Loucy (cell line): ENCODE measurements at regions not wholly inside any gene's neighbourhood (a gene's known extent, or its start where the extent isn't known, plus 50 kb on each side); places are given as distances from the start of the nearest gene placed in this dataset.

Source experiments
- H2AFZ ChIP-seq: fragments of 200-600 bp; sonication (generic); 2 replicates; pipeline ENCODE4 v1.6.0; 2016; ENCODE audit warnings: antibody characterized with exemption, mild to moderate bottlenecking, low read length, moderate library complexity
- H3F3A ChIP-seq: fragments of 200-600 bp; 2 replicates; pipeline ENCODE4 v1.6.0; 2016; ENCODE audit warnings: antibody characterized with exemption, low read depth, mild to moderate bottlenecking
- H3K27me3 ChIP-seq: fragments of 200-600 bp; sonication (generic); 2 replicates; pipeline ENCODE4 v1.6.1; 2014; ENCODE audit warnings: low read length, mild to moderate bottlenecking; ENCODE audit not compliant: insufficient read depth, poor library complexity, severe bottlenecking
- H3K36me3 ChIP-seq: fragments of 200-600 bp; sonication (generic); 2 replicates; pipeline ENCODE4 v1.6.1; 2016; ENCODE audit warnings: low read length; ENCODE audit not compliant: insufficient read depth
- H3K4me1 ChIP-seq: fragments of 200-600 bp; sonication (generic); 2 replicates; pipeline ENCODE4 v1.5.1; 2014; ENCODE audit warnings: low read length, mild to moderate bottlenecking; ENCODE audit not compliant: insufficient read depth, poor library complexity, severe bottlenecking
- H3K4me2 ChIP-seq: fragments of 200-600 bp; sonication (generic); 2 replicates; pipeline ENCODE4 v1.6.0; 2014; ENCODE audit warnings: antibody characterized with exemption, low read length, low read depth, mild to moderate bottlenecking; ENCODE audit not compliant: poor library complexity, severe bottlenecking
- H3K4me3 ChIP-seq: fragments of 200-600 bp; sonication (generic); 2 replicates; pipeline ENCODE4 v1.5.1; 2014; ENCODE audit warnings: low read length, mild to moderate bottlenecking, mixed read lengths; ENCODE audit not compliant: poor library complexity, severe bottlenecking
- H3K79me2 ChIP-seq: fragments of 200-600 bp; sonication (generic); 2 replicates; pipeline ENCODE4 v1.6.1; 2014; ENCODE audit warnings: low read length; ENCODE audit not compliant: insufficient read depth
- H3K9ac ChIP-seq: fragments of 200-600 bp; sonication (generic); 2 replicates; pipeline ENCODE4 v1.6.0; 2014; ENCODE audit warnings: mild to moderate bottlenecking, low read depth, low read length, moderate library complexity; ENCODE audit not compliant: poor library complexity, severe bottlenecking
- H3K9me2 ChIP-seq: fragments of 200-600 bp; sonication (generic); replicated peaks from 2 replicates; pipeline ENCODE4 v1.6.1; 2016; ENCODE audit warnings: low read depth, low read length, mixed read lengths
- H3K9me3 ChIP-seq: fragments of 200-600 bp; sonication (generic); 2 replicates; pipeline ENCODE4 v1.6.1; 2014; ENCODE audit warnings: mild to moderate bottlenecking, antibody characterized with exemption, low read length, low read depth; ENCODE audit not compliant: insufficient read depth
- H4K20me1 ChIP-seq: fragments of 200-600 bp; sonication (generic); 2 replicates; pipeline ENCODE4 v1.6.0; 2014; ENCODE audit warnings: antibody characterized with exemption, low read length, mild to moderate bottlenecking; ENCODE audit not compliant: insufficient read depth, poor library complexity, severe bottlenecking
- EZH2phosphoT487 ChIP-seq: fragments of 200-600 bp; IDR thresholded peaks from 2 replicates; pipeline ENCODE4 v1.6.1; 2018; ENCODE audit warnings: antibody characterized with exemption, mild to moderate bottlenecking, moderate library complexity, borderline replicate concordance
- TF ChIP-seq, protein P1 (sequence below): fragments of 200-600 bp; sonication (generic); conservative IDR thresholded peaks from 2 replicates; pipeline ENCODE4 v1.5.1; 2014; ENCODE audit warnings: mild to moderate bottlenecking, antibody characterized with exemption, low read length

DNA sequence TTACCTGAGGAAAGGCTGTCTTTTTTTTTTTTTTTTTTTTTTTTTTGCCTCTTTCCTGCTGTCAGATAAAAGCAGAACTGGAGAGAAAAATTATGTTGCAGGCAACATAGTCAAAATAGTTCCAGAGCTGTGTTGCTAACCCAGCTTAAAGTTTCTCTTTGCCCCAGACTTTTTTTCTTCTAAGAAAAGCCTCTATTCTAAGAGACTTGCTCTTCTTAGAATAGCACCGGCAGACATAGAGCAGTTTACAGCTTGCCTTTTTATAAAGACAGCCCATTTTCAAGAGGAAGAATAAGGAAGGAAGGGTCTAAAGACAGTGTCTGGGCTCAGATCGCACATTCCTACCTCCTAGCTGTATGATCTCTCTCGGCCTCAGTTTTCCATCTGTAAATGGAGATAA, 88.7 kb downstream of the TENT5C start:
- no peaks in the 10 kb centered on the region for H3K9me3 ChIP-seq
- no peak overlapping the region for H2AFZ ChIP-seq
- H3K4me2 ChIP-seq: no peak overlapping the region
- H3K9ac ChIP-seq: no peak overlapping the region
- no peaks in the 10 kb centered on the region for H4K20me1 ChIP-seq
- H3K9me2 ChIP-seq: no peaks in the 10 kb centered on the region
- no peaks in the 10 kb centered on the region for H3K4me1 ChIP-seq
- no peak for TF ChIP-seq EZH2phosphoT487
- TF ChIP-seq, protein P1, sequence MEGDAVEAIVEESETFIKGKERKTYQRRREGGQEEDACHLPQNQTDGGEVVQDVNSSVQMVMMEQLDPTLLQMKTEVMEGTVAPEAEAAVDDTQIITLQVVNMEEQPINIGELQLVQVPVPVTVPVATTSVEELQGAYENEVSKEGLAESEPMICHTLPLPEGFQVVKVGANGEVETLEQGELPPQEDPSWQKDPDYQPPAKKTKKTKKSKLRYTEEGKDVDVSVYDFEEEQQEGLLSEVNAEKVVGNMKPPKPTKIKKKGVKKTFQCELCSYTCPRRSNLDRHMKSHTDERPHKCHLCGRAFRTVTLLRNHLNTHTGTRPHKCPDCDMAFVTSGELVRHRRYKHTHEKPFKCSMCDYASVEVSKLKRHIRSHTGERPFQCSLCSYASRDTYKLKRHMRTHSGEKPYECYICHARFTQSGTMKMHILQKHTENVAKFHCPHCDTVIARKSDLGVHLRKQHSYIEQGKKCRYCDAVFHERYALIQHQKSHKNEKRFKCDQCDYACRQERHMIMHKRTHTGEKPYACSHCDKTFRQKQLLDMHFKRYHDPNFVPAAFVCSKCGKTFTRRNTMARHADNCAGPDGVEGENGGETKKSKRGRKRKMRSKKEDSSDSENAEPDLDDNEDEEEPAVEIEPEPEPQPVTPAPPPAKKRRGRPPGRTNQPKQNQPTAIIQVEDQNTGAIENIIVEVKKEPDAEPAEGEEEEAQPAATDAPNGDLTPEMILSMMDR: no peak
- H3K79me2 ChIP-seq: no peaks in the 10 kb centered on the region
- no peaks in the 10 kb centered on the region for H3K36me3 ChIP-seq
- no peak overlapping the region for H3K4me3 ChIP-seq
- H3K27me3 ChIP-seq: no peaks in the 10 kb centered on the region
- no peaks in the 10 kb centered on the region for H3F3A ChIP-seq

- Histone ChIP-seq H3K4me1 (no peaks in the 10 kb centered on the region), H3K9ac (no peak overlapping the region), H3K27me3 (no peaks in the 10 kb centered on the region), H4K20me1 (no peaks in the 10 kb centered on the region), H3F3A (no peaks in the 10 kb centered on the region), H2AFZ (no peak overlapping the region), H3K9me2 (no peaks in the 10 kb centered on the region), H3K9me3 (no peaks in the 10 kb centered on the region), H3K79me2 (no peaks in the 10 kb centered on the region), H3K36me3 (no peaks in the 10 kb centered on the region), H3K4me2 (no peak overlapping the region), H3K4me3 (no peak overlapping the region)
- TF ChIP-seq, protein P1: no peak
- no peak for TF ChIP-seq EZH2phosphoT487
Measured at GRCh38 chr1:117695796-117696490, 90.1 kb downstream of the TENT5C start.

DNA sequence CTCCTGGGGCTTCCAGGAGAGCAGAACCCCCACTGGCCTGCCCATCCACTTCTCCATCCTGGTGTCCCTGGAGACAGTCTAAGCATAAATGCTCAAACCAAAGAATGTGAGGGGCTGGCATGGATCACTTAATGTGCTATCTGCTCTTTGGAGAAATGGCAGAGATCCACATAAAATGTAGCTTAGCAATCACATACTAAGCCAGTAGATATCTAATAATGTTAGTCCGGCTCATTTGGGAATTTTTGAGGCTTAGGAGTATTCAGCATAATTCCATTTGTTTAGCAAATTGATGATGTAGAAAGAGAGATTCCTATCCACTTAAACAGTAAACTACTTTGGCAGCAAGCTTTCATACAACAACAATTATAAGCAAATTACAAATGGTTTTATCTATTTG, 90.7 kb downstream of the TENT5C start:
- Histone ChIP-seq H3K4me2 (no peak overlapping the region), H2AFZ (no peak overlapping the region), H4K20me1 (no peaks in the 10 kb centered on the region), H3F3A (no peaks in the 10 kb centered on the region), H3K9me3 (no peaks in the 10 kb centered on the region), H3K27me3 (no peaks in the 10 kb centered on the region), H3K9me2 (no peaks in the 10 kb centered on the region), H3K36me3 (no peaks in the 10 kb centered on the region), H3K79me2 (no peaks in the 10 kb centered on the region), H3K4me3 (no peak overlapping the region), H3K9ac (no peak overlapping the region), H3K4me1 (no peaks in the 10 kb centered on the region)
- no peak for TF ChIP-seq EZH2phosphoT487
- TF ChIP-seq, protein P1: no peak
